Jurkat, Clone E6-1 (cell line): ENCODE measurements at regions not wholly inside any gene's neighbourhood (a gene's known extent, or its start where the extent isn't known, plus 50 kb on each side); places are given as distances from the start of the nearest gene placed in this dataset.

Experiments
- DNase-seq: peaks from one replicate; pipeline ENCODE4 v3.0.0-alpha.2; 2011; ENCODE audit warnings: low read depth, low spot score
- H3K4me3 ChIP-seq: 2 replicates; pipeline ENCODE4 v1.5.1; 2011; ENCODE audit warnings: mild to moderate bottlenecking, low read length, control low read depth, moderate library complexity

DNA sequence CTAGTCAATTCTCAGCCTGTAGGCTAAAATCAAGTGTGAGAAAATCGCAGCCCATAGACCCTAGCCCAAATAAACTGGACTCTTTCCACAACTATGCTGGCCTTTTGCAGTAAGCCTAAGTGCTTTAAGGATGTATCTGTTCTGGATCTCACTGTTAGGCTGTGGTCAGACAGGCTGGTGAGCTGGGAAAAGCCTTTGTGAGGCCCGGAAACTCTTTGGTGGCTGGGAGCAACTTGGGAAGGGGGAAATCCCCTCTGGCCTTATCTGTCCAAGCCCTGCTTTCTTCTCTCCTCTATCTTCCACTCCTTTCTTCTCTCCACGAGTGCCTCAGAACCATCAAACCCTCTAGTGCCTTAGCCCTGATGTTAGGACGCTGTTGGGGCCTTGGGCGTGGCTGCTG is 135.4 kb downstream of the LACC1 start:
- H3K4me3 ChIP-seq: no peak overlapping the region
- DNase-seq: no peak

- no peak for DNase-seq
- H3K4me3 ChIP-seq: no peak overlapping the region
Measured at GRCh38 chr13:44015811-44016210, 136.1 kb downstream of the LACC1 start.

- H3K4me3 ChIP-seq: no peak overlapping the region
Measured at GRCh38 chr13:44017756-44018309, 138.1 kb downstream of the LACC1 start.

GRCh38 chr13:44019651-44020050 is 139.9 kb downstream of the LACC1 start:
- H3K4me3 ChIP-seq: no peak overlapping the region
- DNase-seq: no peak

More at GRCh38 chr13:44017756-44018309, 138.1 kb downstream of the LACC1 start:
- DNase-seq: no peak

DNA sequence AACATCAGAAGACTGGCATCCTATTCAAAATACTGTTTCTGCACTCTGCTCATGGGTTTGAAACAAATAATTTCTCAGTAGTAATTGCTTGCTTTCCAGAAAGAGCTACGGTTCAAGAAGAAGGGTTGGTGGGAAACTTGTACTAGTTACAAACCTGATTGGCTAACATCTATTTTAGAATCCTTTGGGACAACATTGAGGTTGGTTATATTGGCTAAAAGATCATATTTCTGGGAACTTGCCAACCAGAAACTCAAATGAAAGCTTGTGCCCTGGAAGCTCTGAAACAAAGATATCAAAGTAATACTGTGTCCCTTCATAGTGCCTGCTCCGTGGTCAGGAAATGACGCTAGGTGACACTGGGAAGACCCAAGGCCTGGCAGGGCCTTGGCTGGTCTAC is 141.7 kb downstream of the LACC1 start:
- DNase-seq: no peak
- no peak overlapping the region for H3K4me3 ChIP-seq

GRCh38 chr13:44022196-44022595 is 142.5 kb downstream of the LACC1 start:
- H3K4me3 ChIP-seq: no peak overlapping the region
- DNase-seq: no peak

GRCh38 chr13:44024167-44024845 is 144.6 kb downstream of the LACC1 start:
- DNase-seq: no peak

DNA sequence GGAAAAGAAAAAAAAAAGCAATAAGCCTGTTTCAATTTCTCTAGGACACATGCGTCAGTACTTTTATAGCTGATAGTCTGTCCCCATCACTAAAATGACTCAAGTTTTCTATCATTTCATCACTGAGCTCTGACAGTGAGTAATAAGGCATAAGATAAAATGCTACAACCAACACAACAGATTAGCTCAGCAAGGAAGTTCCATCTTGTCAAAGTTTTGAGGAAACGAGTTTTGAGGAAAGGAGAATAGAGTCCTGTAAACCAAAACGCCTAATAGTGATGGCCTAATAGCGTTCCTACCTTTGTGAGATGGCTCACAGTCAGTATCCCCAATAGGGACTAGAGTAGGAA is 145.1 kb downstream of the LACC1 start:
- no peak for DNase-seq
- H3K4me3 ChIP-seq: no peak overlapping the region

More at GRCh38 chr13:44024167-44024845, 144.6 kb downstream of the LACC1 start:
- H3K4me3 ChIP-seq: no peak overlapping the region

GRCh38 chr13:44026194-44026593 is 146.5 kb downstream of the LACC1 start:
- no peak for DNase-seq

GRCh38 chr13:44028734-44029133 is 149.0 kb downstream of the LACC1 start:
- DNase-seq: no peak

More at GRCh38 chr13:44026194-44026593, 146.5 kb downstream of the LACC1 start:
- H3K4me3 ChIP-seq: no peak overlapping the region

DNA sequence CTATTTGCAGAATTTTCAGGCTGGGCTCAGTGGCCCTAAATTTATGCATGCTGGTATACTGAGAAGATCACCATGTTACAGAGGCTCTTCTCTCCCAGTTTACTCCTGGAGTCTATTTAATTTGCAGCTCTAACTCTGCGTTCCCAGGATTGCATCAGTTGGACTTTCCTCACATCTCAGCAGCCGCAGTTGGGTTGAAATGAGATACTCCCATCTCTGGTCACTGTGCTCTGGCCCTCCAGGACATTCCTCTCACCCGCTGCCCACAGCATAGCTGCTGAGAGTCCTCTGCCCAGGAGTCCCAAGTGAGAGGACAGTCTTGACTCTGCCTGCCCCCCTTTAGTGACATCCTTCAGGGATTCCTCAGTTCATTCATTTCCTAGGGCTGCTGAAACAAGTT is 150.9 kb downstream of the LACC1 start:
- DNase-seq: no peak
- no peak overlapping the region for H3K4me3 ChIP-seq

More at GRCh38 chr13:44028734-44029133, 149.0 kb downstream of the LACC1 start:
- no peak overlapping the region for H3K4me3 ChIP-seq

GRCh38 chr13:44031555-44031954 is 151.9 kb downstream of the LACC1 start:
- DNase-seq: no peak
- H3K4me3 ChIP-seq: no peak overlapping the region

GRCh38 chr13:44032802-44033201 is 153.1 kb downstream of the LACC1 start:
- no peak overlapping the region for H3K4me3 ChIP-seq
- no peak for DNase-seq

DNA sequence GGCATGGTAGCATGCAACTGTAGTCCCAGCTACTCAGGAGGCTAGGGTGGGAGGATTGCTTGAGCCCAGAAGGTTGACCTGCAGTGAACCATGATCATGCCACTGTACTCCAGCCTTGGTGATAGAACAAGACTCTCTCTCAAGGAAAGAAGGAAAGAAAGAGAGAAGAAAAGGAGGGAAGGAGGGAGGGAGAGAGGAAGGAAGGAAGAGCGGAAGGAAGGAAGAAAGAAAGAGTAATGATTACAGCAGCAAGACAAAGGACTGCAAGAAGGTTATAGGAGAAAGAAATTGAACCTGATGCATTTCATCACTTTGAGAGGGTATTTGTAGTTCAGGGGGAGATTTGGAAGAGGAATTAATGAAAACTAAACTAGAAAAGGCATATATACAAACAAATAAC is 155.7 kb downstream of the LACC1 start:
- no peak overlapping the region for H3K4me3 ChIP-seq
- no peak for DNase-seq

- no peak for DNase-seq
- no peak overlapping the region for H3K4me3 ChIP-seq
Measured at GRCh38 chr13:44040070-44040817, 160.5 kb downstream of the LACC1 start.

DNA sequence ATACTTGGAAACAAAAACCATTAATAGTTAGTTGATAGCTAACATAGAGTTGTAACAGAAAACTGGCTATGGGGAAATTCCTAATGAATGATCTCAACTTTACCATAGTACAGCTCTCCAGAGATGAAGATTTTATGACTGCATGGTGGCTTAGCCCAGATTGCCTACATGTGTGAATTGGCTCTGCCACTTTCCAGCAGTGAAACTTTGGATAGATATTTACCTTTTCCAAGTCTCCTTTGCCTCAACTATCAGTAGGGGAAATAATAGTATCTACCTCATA is 161.1 kb downstream of the LACC1 start:
- H3K4me3 ChIP-seq: no peak overlapping the region
- DNase-seq: no peak

DNA sequence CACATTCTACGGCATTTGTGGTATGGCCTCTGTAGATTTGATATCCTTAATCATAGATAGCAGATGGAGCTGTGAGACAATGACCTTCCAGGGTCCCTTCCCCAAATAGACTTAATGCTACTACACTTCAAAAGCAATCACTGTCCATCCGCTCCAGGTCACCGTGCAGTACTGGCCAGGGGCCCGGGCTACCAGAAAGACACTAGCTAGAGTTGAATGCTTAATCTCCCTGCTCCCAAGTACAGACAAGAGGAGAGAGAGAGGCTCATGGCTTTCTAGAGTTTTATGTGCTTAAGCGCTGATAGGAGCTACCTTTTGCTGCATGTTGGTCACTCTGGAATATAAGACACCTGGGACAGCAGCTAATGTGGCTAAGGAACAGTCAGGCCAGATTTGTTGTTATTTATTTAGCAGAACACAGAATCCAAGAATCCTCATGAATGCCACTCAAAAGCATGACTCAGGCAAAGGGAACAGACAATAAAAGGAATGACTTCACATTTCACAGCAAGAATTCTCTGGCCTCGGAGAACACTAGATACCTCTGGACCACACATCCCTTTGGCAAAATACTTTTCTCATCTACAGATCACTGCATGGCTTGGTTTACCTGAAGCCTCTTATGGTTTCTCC is 165.0 kb downstream of the LACC1 start:
- no peak overlapping the region for H3K4me3 ChIP-seq
- no peak for DNase-seq

DNA sequence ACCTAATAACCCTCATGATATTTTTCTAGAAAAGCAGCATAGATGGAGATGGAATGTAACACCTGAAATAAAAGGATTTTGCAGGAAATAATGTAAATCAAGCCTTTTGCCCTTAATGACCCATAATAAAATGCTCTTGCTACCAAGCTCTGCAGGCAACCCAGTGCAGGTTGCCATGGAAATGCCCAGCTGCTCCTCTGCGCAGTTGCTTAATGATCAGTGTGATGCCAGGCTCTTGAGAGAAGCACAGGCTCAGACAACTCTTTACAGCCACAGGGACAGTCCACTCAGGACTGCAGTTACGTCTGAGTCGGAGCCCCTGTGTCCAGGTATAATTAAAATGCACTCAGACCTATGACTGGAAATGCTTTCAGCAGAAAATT is 165.5 kb downstream of the LACC1 start:
- no peak for DNase-seq
- H3K4me3 ChIP-seq: no peak overlapping the region

GRCh38 chr13:44046428-44046827 is 166.7 kb downstream of the LACC1 start:
- no peak overlapping the region for H3K4me3 ChIP-seq
- DNase-seq: no peak

GRCh38 chr13:44048326-44048725 is 168.6 kb downstream of the LACC1 start:
- DNase-seq: no peak

More at GRCh38 chr13:44048326-44048725, 168.6 kb downstream of the LACC1 start:
- no peak overlapping the region for H3K4me3 ChIP-seq
